ENCODE measurements at regions not wholly inside any gene's neighbourhood (a gene's known extent, or its start where the extent isn't known, plus 50 kb on each side); places are given as distances from the start of the nearest gene placed in this dataset.
"Not testable (repeated sequence)": the region's sequence is repeated elsewhere in the genome, so short reads cannot be mapped to it uniquely, and the experiment has no call there.

DNA sequence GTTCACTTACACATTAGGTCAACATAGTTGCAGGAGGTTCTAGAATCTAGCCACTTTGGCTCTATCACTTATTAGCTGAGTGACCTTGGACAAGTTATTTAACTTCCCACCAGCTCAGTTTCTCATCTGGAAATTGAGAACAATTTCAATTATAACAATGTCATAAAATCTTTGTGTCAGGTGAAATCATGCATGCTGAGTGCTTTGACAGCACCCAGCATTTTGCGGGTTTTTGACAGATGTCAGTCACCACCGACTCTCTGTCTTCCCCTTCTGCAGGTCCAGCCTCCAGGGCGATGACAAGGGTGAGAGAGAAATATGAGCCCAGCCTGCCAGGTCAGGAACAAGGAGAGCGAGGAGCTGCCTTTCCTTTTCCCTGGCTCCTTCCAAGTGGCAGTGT lies 107.1 kb upstream of the TAS2R1 start:
- Mint-ChIP-seq H3K9me3 (peaks cover 5 to 16% of the 10 kb centered on the region in 2 donors), H3K27ac (no peak overlapping the region), H3K36me3 (no peaks in the 10 kb centered on the region)
- ATAC-seq (no peak), DNase-seq (ENCODE audit: low spot score in 2 of 2) (no peak)

DNA sequence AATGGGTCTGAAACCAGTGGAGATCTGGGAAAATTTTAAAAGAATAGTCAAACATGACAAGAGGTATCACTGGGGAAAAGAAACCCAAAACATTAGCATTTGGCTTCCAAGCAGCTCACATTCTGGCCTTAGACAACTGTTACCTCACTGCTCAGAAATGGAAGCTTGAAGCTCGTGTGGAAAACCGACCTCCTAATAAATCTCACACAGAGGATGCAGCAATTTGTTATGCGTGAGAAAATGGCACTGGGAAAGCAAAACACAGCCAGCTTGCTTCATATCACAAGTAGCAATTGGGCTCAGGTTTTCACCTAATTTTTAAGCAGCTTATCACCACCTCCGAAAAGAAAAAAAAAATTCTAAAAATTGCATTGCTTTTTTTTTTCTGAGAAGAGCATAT lies 103.3 kb upstream of the TAS2R1 start:
- Mint-ChIP-seq H3K9me3 (peaks cover 14 to 29% of the 10 kb centered on the region in 2 donors), H3K36me3 (no peaks in the 10 kb centered on the region), H3K27ac (no peak overlapping the region)
- ATAC-seq (no peak), DNase-seq (ENCODE audit: low spot score in 2 of 2) (no peak)

DNA sequence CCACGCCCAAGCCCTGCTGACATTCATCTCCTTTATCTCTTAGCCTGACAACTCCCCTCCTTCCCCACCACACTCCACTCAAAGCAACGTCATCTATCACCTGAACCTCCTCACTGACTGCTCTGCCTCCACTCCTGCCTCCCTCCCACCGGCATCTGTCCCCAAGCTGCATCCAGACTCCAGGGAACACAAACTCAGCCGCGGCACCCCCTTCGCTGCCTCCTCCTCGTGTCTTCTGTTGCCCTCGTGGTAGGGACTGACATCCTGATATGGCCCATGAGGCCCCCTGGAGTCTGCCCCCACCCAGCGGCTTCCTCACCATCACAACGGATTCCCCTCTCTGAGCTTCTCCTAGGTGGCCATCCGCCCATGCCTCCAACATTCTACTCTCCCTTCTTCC lies 101.0 kb upstream of the TAS2R1 start:
- Mint-ChIP-seq H3K36me3 (peaks cover 0 to 7% of the 10 kb centered on the region in 2 donors), H3K9me3 (peaks cover 21 to 23% of the 10 kb centered on the region in 2 donors), H3K27ac (no peak overlapping the region)
- ATAC-seq (no peak), DNase-seq (ENCODE audit: low spot score in 2 of 2) (no peak)

DNA sequence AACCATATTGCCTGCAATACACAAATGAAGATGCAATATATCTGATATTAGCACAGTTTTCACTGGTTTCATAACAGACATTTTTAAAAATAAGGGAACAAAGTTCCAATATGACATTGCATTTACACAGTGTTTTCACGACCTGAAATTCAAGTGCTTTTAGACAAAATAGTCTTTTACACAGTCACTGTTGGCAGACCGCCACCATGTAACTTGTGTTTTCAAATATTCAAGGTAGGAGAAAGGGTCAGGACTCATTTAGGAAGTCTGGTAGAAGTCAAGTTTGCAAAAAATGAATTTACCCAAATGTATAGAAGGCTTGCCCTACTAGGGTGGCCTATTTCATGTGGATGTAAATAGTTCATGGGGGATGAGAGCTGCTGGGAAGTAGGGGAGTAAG lies 98.1 kb upstream of the TAS2R1 start:
- ATAC-seq (no peak), DNase-seq (ENCODE audit: low spot score in 2 of 2) (no peak)
- H3K27ac Mint-ChIP-seq: no peak overlapping the region
- H3K36me3 Mint-ChIP-seq: peaks cover 0 to 8% of the 10 kb centered on the region in 2 donors
- H3K9me3 Mint-ChIP-seq: peaks cover 18 to 22% of the 10 kb centered on the region in 2 donors

DNA sequence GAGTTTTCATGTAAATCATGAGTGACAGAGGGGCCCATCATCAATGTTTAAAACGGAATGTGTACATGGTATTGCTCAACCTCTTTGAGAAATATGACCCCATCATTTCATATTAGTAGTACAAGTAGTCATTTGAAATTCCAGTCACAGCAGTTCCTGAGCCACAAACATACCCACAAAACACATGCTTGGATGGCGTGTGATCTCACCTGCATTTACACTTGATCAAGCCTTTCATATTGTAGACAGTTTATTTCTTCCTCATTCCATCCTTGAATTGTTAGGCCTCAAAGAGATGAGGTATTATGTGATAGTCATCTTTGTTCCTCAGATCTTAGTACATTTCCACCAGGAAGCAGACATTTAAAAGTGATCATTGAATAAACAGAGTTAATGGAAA lies 96.8 kb upstream of the TAS2R1 start:
- no peak overlapping the region for H3K27ac Mint-ChIP-seq
- ATAC-seq (no peak), DNase-seq (ENCODE audit: low spot score in 2 of 2) (no peak)
- peaks cover 15 to 21% of the 10 kb centered on the region in 2 donors for H3K9me3 Mint-ChIP-seq
- H3K36me3 Mint-ChIP-seq: peaks cover 0 to 8% of the 10 kb centered on the region in 2 donors

DNA sequence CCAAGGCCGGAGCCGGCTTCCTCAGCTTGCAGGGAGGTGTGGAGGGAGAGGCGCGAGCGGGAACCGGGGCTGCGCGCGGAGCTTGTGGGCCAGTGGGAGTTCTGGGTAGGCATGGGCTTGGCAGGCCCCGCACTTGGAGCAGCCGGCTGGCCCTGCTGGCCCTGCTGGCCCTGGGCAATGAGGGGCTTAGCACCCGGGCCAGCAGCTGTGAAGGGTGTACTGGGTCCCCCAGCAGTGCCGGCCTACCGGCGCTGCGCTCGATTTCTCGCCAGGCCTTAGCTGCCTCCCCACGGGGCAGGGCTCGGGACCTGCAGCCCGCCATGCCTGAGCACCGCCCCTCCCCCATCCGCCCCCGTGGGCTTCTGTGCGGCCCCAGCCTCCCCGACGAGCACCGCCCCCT lies 95.1 kb upstream of the TAS2R1 start:
- not testable (repeated sequence) for DNase-seq (ENCODE audit: low spot score in 2 of 2); H3K27ac Mint-ChIP-seq; ATAC-seq; H3K36me3 Mint-ChIP-seq
- H3K9me3 Mint-ChIP-seq: peaks cover 8 to 17% of the 10 kb centered on the region in 2 donors

DNA sequence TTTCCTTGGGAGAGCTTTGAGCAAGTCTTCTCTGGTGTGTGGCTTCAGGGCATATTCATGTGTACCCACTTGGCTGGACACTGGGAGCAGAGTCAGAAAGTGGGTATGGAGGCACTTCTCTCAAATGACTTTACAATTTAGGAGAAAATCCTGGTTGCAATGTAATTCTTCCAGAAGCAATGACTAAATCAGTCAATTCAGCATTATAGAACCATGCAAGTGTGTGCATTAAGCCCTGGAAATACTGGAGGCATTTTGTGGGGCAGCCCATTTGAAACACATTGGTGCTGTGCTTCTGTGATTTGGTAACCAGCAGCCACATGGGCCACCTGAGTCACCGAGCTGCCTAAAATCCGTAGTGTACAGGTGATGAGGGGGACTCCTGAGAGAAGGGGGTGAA lies 94.6 kb upstream of the TAS2R1 start:
- Mint-ChIP-seq H3K27ac (no peak overlapping the region), H3K9me3 (peaks cover 11 to 22% of the 10 kb centered on the region in 2 donors), H3K36me3 (peaks cover 0 to 8% of the 10 kb centered on the region in 2 donors)
- ATAC-seq: no peak
- DNase-seq (ENCODE audit: low spot score in 2 of 2): no peak

DNA sequence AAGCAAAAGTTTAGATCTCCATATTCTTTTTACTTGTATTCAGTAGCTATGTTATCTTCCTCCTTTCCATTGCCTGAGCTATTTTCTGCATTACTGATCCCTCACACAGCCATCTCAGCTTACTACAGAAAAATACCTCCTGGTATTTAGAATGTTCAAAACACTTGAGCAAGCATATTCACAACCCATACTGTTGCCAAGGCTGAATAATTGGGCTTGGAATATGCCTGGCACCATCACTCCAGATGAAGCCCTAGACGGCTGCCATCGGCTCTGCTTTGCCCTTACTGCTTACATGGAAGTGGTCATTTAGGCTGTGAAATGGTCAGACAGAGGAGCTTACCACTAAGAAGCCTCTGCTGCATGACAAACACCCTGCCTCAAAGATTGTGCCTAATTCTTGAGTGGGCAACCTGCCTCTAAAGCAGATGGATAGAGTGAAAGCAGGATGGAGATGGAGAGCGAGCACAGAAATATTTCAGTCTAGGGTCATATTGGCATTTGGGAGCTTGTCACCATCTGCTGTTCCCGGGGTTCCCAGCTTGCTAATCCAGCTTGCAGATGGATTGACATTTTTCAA lies 92.5 kb upstream of the TAS2R1 start:
- ATAC-seq (no peak), DNase-seq (ENCODE audit: low spot score in 2 of 2) (no peak)
- peaks cover 8 to 18% of the 10 kb centered on the region in 2 donors for H3K9me3 Mint-ChIP-seq
- H3K27ac Mint-ChIP-seq: no peak overlapping the region
- H3K36me3 Mint-ChIP-seq: peaks cover 0 to 8% of the 10 kb centered on the region in 2 donors

DNA sequence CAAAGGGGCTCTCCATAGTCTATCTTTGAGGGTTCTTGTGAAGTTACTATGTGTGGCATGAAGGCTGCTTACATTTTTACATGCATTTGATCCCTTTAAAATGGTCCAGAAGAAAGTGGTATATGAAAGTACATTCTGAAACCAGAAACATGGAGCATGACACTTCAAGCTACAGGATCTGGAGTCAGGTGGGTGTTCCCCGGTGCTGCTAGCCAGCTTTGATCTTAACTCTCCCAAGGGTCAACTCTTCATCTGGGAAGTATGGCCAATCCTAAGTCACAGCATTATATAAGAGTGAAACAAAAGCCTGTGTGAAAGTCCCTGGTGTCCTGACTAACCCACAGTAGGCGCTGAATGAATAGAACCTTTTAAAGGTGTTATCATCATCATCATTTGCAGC lies 91.0 kb upstream of the TAS2R1 start:
- H3K36me3 Mint-ChIP-seq: peaks cover 0 to under 1% of the 10 kb centered on the region in 2 donors

DNA sequence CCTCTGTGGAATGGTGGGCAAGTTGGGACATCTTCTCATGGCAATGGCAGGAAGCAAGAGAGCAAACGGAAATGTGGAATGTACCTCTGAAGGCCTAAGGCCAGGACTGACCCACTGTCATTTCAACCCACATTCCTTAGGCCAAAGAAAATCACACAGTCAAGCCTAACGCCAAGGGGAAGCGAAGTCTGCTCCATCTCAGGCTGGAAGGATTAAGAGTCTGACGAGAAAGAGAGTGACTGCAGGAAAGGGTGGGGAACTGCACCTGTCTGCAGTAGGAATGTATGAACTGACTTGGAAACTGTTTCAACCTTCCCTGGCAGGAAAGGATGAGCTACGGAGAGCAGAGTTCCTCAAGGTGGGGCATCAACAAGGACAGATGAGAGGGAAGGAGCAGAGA lies 90.2 kb upstream of the TAS2R1 start:
- ATAC-seq (no peak), DNase-seq (ENCODE audit: low spot score in 2 of 2) (no peak)
- Mint-ChIP-seq H3K27ac (no peak overlapping the region), H3K9me3 (peaks cover 15 to 17% of the 10 kb centered on the region in 2 donors), H3K36me3 (no peaks in the 10 kb centered on the region)

More for the DNA sequence above, 91.0 kb upstream of the TAS2R1 start:
- peaks cover 15 to 18% of the 10 kb centered on the region in 2 donors for H3K9me3 Mint-ChIP-seq
- no peak for DNase-seq (ENCODE audit: low spot score in 2 of 2)
- no peak overlapping the region for H3K27ac Mint-ChIP-seq
- no peak for ATAC-seq

DNA sequence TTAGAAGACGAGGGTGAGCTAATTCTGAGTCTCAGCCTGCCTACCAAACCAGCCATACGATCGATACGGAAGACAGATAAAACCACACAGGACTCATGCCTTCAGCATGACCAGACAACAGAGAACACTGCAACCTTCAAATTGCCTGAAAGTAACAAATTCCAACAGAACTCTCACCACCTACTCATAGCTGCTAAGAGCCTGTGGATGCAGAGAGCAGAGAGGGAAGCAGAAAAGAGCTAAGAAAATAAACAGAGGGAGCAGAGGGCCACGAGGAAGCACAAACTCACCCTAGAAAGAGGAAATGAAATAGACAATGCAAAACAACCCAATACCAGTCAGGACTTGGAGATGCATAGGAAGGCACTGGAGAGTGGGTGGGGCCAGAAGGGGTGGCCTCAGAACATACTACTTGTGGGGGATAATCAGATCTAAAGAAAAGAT lies 86.7 kb upstream of the TAS2R1 start:
- DNase-seq (ENCODE audit: low spot score in 2 of 2) (no peak), ATAC-seq (no peak)
- Mint-ChIP-seq H3K36me3 (no peaks in the 10 kb centered on the region), H3K27ac (no peak overlapping the region), H3K9me3 (peaks cover 11 to 17% of the 10 kb centered on the region in 2 donors)

DNA sequence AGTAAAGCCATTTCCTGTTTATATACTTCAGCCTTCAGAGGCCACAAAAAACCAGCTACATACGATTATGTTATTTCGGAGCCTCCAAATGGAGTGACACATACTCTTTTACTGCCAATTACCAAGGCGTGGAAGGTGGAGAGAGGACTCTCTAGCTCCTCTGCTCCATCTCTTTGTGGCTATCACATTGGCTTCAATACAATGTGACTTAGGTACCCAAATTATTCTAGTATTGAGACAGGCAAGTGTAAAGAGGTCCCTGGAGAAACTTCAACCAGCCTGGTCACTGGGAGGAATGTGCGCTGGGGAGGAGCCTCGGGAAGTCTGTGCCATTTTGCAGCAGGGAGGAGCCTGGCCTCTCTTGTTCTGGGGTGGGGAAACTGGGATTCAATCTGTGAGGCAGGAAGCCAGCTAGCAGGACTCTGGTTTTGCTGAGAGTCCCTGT lies 85.8 kb upstream of the TAS2R1 start:
- ATAC-seq: no peak
- H3K27ac Mint-ChIP-seq: no peak overlapping the region
- no peak for DNase-seq (ENCODE audit: low spot score in 2 of 2)

DNA sequence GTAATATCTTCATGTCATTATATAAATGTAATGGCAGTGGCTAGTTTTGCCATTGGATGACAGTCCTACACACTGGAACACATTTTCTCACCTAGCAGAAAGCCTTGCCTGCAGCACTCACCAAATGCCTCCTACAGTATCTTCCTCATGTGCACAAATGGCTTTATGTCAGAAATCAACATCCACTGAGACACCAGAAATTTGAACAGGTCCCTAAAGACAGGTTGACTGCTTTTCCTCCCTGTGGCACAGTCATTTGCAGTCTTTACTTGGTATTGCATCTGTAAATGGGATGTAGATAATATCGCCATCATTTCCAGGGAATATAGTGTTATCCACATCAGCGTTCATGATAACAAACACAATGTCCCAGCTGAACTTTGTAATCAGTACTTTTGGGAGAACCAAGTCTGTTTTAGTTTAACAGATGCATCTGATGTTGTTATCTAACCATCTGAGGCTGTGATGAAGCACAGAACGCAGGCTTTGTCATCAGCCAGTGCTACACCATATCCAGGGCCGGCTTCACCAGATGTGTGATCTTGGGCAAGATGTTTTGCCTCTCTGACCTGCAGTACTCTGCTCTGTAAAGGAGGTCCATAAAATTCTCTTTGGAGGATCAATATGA lies 83.9 kb upstream of the TAS2R1 start:
- no peak overlapping the region for H3K27ac Mint-ChIP-seq
- ATAC-seq (no peak), DNase-seq (ENCODE audit: low spot score in 2 of 2) (no peak)
- H3K36me3 Mint-ChIP-seq: no peaks in the 10 kb centered on the region
- H3K9me3 Mint-ChIP-seq: peaks cover 12% of the 10 kb centered on the region in 2 donors

More for the DNA sequence above, 85.8 kb upstream of the TAS2R1 start:
- Mint-ChIP-seq H3K9me3 (peaks cover 14 to 16% of the 10 kb centered on the region in 2 donors), H3K36me3 (no peaks in the 10 kb centered on the region)

DNA sequence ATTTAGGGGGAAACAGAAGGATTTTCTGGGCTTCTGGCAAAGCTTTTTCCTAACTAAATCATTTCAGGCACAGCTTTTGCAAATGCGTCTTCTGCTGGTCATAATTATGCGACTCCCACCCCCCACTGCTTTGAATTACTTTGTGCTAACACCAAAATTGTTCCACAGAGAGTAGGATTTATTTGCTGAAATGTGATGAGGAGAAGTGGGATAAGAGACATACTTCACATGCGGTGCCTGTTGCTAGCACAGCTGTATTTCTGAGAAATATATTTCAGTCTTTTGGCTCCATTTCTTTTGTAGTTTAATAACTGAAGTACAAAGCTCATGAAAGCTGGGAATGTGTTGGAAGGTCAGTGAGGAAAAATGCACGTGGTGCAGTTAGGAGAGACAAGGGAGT lies 83.2 kb upstream of the TAS2R1 start:
- peaks cover 12 to 16% of the 10 kb centered on the region in 2 donors for H3K9me3 Mint-ChIP-seq

DNA sequence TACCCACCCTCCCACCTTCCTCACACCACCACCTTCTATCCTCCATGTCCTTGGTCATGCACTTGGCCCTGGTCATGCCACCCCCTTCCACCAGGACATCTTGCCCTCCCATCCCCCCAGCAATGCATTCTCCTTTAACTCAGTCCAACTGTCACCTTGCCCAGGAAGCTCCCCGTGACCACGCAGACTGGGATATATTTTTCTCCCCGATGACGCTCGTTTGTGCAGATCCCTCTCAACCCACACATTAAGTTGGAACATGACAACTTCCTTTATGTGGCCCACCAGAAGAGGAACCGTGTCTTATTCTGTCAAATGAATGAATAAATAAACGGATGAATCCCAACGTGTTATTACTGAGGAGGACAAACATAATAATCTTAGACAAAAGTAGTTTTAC lies 82.8 kb upstream of the TAS2R1 start:
- ATAC-seq (no peak), DNase-seq (ENCODE audit: low spot score in 2 of 2) (no peak)
- Mint-ChIP-seq H3K9me3 (peaks cover 12 to 16% of the 10 kb centered on the region in 2 donors), H3K27ac (no peak overlapping the region), H3K36me3 (no peaks in the 10 kb centered on the region)

More for the DNA sequence above, 83.2 kb upstream of the TAS2R1 start:
- Mint-ChIP-seq H3K27ac (no peak overlapping the region), H3K36me3 (no peaks in the 10 kb centered on the region)
- DNase-seq (ENCODE audit: low spot score in 2 of 2): no peak
- ATAC-seq: no peak

DNA sequence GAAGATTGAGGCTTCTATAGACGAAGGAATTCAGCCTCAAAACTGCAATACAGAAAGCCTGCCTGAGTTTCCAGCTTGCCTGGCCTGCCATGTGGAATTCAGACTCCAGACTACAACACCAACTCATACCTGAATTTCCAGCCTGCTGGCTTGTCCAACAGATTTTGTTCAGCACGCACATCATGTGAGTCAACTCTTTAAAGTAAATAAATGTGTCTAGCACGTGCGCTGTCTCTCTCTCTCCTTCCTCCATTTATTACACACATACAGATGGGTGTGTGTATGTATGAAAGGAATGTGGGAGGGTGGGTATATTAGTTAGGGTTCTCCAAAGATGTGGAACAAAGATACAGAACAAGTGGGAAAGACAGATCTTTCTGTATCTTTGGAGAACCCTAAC lies 82.4 kb upstream of the TAS2R1 start:
- ATAC-seq: no peak
- no peak overlapping the region for H3K27ac Mint-ChIP-seq

DNA sequence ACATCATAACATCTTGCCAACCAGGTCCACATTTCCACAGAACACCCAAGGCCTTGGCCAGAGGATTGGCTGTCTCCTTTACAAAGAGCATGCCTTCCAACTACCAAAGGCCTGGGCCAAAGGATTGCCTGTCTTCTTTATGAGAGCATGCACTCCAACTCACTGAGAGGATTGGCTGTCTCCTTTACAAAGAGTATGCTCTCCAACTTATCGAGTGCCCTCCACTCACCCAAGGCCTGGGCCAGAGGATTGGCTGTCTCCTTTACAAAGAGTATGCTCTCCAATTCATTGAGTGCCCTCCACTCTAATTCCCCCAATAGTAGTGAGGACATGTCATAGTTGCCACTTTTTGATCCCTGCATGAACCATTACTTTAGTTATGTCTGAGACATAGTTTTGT lies 79.9 kb upstream of the TAS2R1 start:
- ATAC-seq (no peak), DNase-seq (ENCODE audit: low spot score in 2 of 2) (no peak)
- Mint-ChIP-seq H3K36me3 (peaks cover 0 to 4% of the 10 kb centered on the region in 2 donors), H3K27ac (no peak overlapping the region), H3K9me3 (peaks cover 9 to 18% of the 10 kb centered on the region in 2 donors)

More for the DNA sequence above, 82.4 kb upstream of the TAS2R1 start:
- Mint-ChIP-seq H3K9me3 (peaks cover 12 to 16% of the 10 kb centered on the region in 2 donors), H3K36me3 (no peaks in the 10 kb centered on the region)
- DNase-seq (ENCODE audit: low spot score in 2 of 2): no peak
